NCI-H2196 (cell line): ENCODE measurements at regions not wholly inside any gene's neighbourhood (a gene's known extent, or its start where the extent isn't known, plus 50 kb on each side); places are given as distances from the start of the nearest gene placed in this dataset.
"Not testable (repeated sequence)": the region's sequence is repeated elsewhere in the genome, so short reads cannot be mapped to it uniquely, and the experiment has no call there.

Experiments
- DNase-seq: peaks from one replicate; lab custom pipeline; 2025; ENCODE audit not compliant: unreplicated experiment; lab: John Stamatoyannopoulos, UW

GRCh38 chr1:91207691-91208090 is 185.9 kb upstream of the ZNF644 start:
- not testable (repeated sequence) for DNase-seq

- DNase-seq = not testable (repeated sequence)
These were observed 182.3 kb upstream of the ZNF644 start for GRCh38 chr1:91204150-91204549.

GRCh38 chr1:91201694-91202093 is 179.9 kb upstream of the ZNF644 start:
- no peak for DNase-seq

GRCh38 chr1:91201176-91201575 is 179.3 kb upstream of the ZNF644 start:
- DNase-seq = no peak

- no peak for DNase-seq
These were observed 178.8 kb upstream of the ZNF644 start for GRCh38 chr1:91200675-91201074.

GRCh38 chr1:91199988-91200387 is 178.2 kb upstream of the ZNF644 start:
- DNase-seq = no peak

GRCh38 chr1:91190996-91191395 is 169.2 kb upstream of the ZNF644 start:
- DNase-seq = no peak

GRCh38 chr1:91189096-91189495 is 167.3 kb upstream of the ZNF644 start:
- no peak for DNase-seq

- DNase-seq = not testable (repeated sequence)
These were observed 161.0 kb upstream of the ZNF644 start for GRCh38 chr1:91182807-91183206.

- no peak for DNase-seq
These were observed 154.4 kb upstream of the ZNF644 start for GRCh38 chr1:91176250-91176649.

GRCh38 chr1:91174734-91175133 is 152.9 kb upstream of the ZNF644 start:
- DNase-seq = no peak

GRCh38 chr1:91173346-91173890 is 151.6 kb upstream of the ZNF644 start:
- no peak for DNase-seq

- DNase-seq = no peak
These were observed 150.7 kb upstream of the ZNF644 start for GRCh38 chr1:91172541-91172940.

GRCh38 chr1:91171898-91172297 is 150.1 kb upstream of the ZNF644 start:
- no peak for DNase-seq

- no peak for DNase-seq
These were observed 148.7 kb upstream of the ZNF644 start for GRCh38 chr1:91170571-91170970.

GRCh38 chr1:91166106-91166712 is 144.4 kb upstream of the ZNF644 start:
- DNase-seq = peak; percentile 63

GRCh38 chr1:91165033-91165654 is 143.3 kb upstream of the ZNF644 start:
- DNase-seq = peak; percentile 87

GRCh38 chr1:91162613-91163012 is 140.8 kb upstream of the ZNF644 start:
- DNase-seq = no peak

- DNase-seq = no peak
These were observed 139.9 kb upstream of the ZNF644 start for GRCh38 chr1:91161749-91162148.

GRCh38 chr1:91161166-91161565 is 139.3 kb upstream of the ZNF644 start:
- DNase-seq = no peak

GRCh38 chr1:91160363-91161075 is 138.7 kb upstream of the ZNF644 start:
- no peak for DNase-seq

- no peak for DNase-seq
These were observed 131.5 kb upstream of the ZNF644 start for GRCh38 chr1:91153341-91153740.
